Calu3 (cell line): ENCODE measurements at regions not wholly inside any gene's neighbourhood (a gene's known extent, or its start where the extent isn't known, plus 50 kb on each side); places are given as distances from the start of the nearest gene placed in this dataset.

ENCODE experiments used
- BruUV-seq: library from RNA; stranded (reverse); fragments of 400-500 nt; replicated peaks from 2 replicates; lab custom pipeline; 2021; lab: Mats Ljungman, UMichigan
- CTCF ChIA-PET: fragments of 300-600 bp; sonication (Branson Sonifier 250); formaldehyde crosslinking; loops from one replicate; lab custom pipeline; 2022; ENCODE audit warnings: antibody characterized with exemption; lab: Charles Lee
- DNase-seq: peaks from one replicate; pipeline ENCODE4 v3.0.0; 2022
- H3K27ac Mint-ChIP-seq: one replicate; pipeline ENCODE4 v1.8.0; 2022; ENCODE audit warnings: mixed read lengths; ENCODE audit not compliant: unreplicated experiment
- H3K27me3 Mint-ChIP-seq: one replicate; pipeline ENCODE4 v1.8.0; 2022; ENCODE audit warnings: mixed read lengths; ENCODE audit not compliant: unreplicated experiment
- H3K36me3 Mint-ChIP-seq: one replicate; pipeline ENCODE4 v1.8.0; 2022; ENCODE audit warnings: mild to moderate bottlenecking, moderate library complexity, mixed read lengths; ENCODE audit not compliant: insufficient read depth, unreplicated experiment
- H3K4me1 Mint-ChIP-seq: one replicate; pipeline ENCODE4 v1.8.0; 2022; ENCODE audit warnings: mild to moderate bottlenecking, low read depth, mixed read lengths; ENCODE audit not compliant: unreplicated experiment
- H3K4me3 Mint-ChIP-seq: one replicate; pipeline ENCODE4 v1.8.0; 2022; ENCODE audit warnings: mild to moderate bottlenecking, low read depth, moderate library complexity, mixed read lengths; ENCODE audit not compliant: unreplicated experiment
- H3K9me3 Mint-ChIP-seq: one replicate; pipeline ENCODE4 v1.8.0; 2022; ENCODE audit warnings: low read depth, mixed read lengths; ENCODE audit not compliant: unreplicated experiment
- CTCF ChIP-seq: fragments of 200-600 bp; IDR thresholded peaks from one replicate; pipeline ENCODE4 v1.8.0; 2022; ENCODE audit warnings: antibody characterized with exemption; ENCODE audit not compliant: unreplicated experiment
- intact Hi-C: fragments of 100-400 bp; cut with micrococcal nuclease; formaldehyde crosslinking; loops from one replicate; pipeline ENCODE4 v1.10.0; 2022; ENCODE audit not compliant: unreplicated experiment

DNA sequence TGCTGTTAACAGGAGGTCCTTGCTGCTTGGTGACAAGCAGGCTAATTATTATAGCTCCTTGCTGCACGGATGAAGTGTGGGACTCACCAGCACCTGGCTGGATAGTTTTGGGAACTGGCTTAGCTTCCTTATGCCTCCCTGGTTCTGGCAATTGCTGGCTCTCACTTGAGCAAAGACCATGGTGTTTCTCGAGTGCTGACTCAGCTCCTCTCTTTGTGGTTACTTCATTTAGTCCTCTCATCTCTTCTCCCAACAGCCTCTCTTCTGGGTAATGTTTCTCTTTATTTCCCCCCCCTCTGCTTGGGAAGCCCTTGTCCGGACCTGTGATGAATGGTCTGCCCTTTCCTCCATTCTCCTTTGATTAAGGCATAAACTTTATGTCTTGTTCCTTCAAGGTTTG lies 100.4 kb downstream of the CBLL2 start:
- no peak for DNase-seq
- Mint-ChIP-seq H3K4me3 (no peak overlapping the region), H3K27me3 (no peaks in the 10 kb centered on the region), H3K4me1 (no peaks in the 10 kb centered on the region), H3K27ac (no peak overlapping the region), H3K36me3 (no peaks in the 10 kb centered on the region), H3K9me3 (peaks cover 2% of the 10 kb centered on the region)
- intact Hi-C loops: no loop called here
- no peak for TF ChIP-seq CTCF
- no TSS peak for BruUV-seq
- CTCF ChIA-PET: no interaction called here

- H3K4me3 Mint-ChIP-seq: no peak overlapping the region
- CTCF ChIA-PET: no interaction called here
- intact Hi-C loops: no loop called here
- H3K4me1 Mint-ChIP-seq: no peaks in the 10 kb centered on the region
- BruUV-seq: no TSS peak
- no peak for DNase-seq
- TF ChIP-seq CTCF: no peak
- H3K27me3 Mint-ChIP-seq: no peaks in the 10 kb centered on the region
- no peaks in the 10 kb centered on the region for H3K36me3 Mint-ChIP-seq
- peaks cover 2% of the 10 kb centered on the region for H3K9me3 Mint-ChIP-seq
- no peak overlapping the region for H3K27ac Mint-ChIP-seq
These were observed 101.1 kb downstream of the CBLL2 start for GRCh38 chrX:22373766-22374165.

- no TSS peak for BruUV-seq
These were observed 103.7 kb downstream of the CBLL2 start for GRCh38 chrX:22376369-22376768.

DNA sequence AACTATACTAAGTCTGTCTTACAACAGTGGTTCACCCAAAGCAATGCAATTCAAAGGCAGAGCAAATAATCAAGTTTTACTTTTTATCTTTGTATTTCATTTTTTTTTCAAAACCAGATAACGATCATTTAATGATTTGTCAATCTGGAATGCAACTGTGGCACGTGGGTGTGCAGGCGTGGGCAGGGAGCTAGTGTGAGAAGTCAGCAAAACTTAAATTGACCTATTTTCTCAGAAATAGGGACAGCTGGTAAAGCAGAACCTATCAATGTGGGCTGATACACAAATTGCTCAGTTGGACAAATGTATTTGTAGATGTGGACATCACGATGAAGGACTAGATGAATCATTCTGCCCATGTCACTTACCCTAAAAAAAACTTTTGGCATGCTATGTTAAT lies 105.6 kb downstream of the CBLL2 start:
- Mint-ChIP-seq H3K4me1 (no peaks in the 10 kb centered on the region), H3K27ac (no peak overlapping the region), H3K9me3 (peaks cover 2% of the 10 kb centered on the region), H3K27me3 (no peaks in the 10 kb centered on the region), H3K4me3 (no peak overlapping the region), H3K36me3 (no peaks in the 10 kb centered on the region)
- CTCF ChIA-PET: no interaction called here
- BruUV-seq: no TSS peak
- no peak for DNase-seq
- no peak for TF ChIP-seq CTCF
- intact Hi-C loops: no loop called here

More at GRCh38 chrX:22376369-22376768, 103.7 kb downstream of the CBLL2 start:
- no peak for DNase-seq
- Mint-ChIP-seq H3K27me3 (no peaks in the 10 kb centered on the region), H3K36me3 (no peaks in the 10 kb centered on the region), H3K27ac (no peak overlapping the region), H3K4me1 (no peaks in the 10 kb centered on the region), H3K9me3 (peaks cover 2% of the 10 kb centered on the region), H3K4me3 (no peak overlapping the region)
- intact Hi-C loops: no loop called here
- CTCF ChIA-PET: no interaction called here
- TF ChIP-seq CTCF: no peak
